HFFc6 (cell line): ENCODE measurements at regions not wholly inside any gene's neighbourhood (a gene's known extent, or its start where the extent isn't known, plus 50 kb on each side); places are given as distances from the start of the nearest gene placed in this dataset.
"Not testable (repeated sequence)": the region's sequence is repeated elsewhere in the genome, so short reads cannot be mapped to it uniquely, and the experiment has no call there.

Source experiments
- DNase-seq: peaks from one replicate; pipeline ENCODE4 v3.0.0-alpha.2; 2018
- H3K27ac Mint-ChIP-seq: 2 replicates; pipeline ENCODE4 v1.8.0; 2020; ENCODE audit warnings: mild to moderate bottlenecking, mixed read lengths
- H3K27me3 Mint-ChIP-seq: 2 replicates; pipeline ENCODE4 v1.8.0; 2021; ENCODE audit warnings: mild to moderate bottlenecking, moderate library complexity, mixed read lengths; ENCODE audit not compliant: insufficient read depth
- H3K36me3 Mint-ChIP-seq: 2 replicates; pipeline ENCODE4 v1.8.0; 2021; ENCODE audit warnings: low read depth, mixed read lengths
- H3K4me1 Mint-ChIP-seq: 2 replicates; pipeline ENCODE4 v1.8.0; 2020; ENCODE audit warnings: low read depth, mixed read lengths
- H3K4me3 Mint-ChIP-seq: 2 replicates; pipeline ENCODE4 v1.8.0; 2020; ENCODE audit warnings: mild to moderate bottlenecking, moderate library complexity, mixed read lengths
- H3K9me3 Mint-ChIP-seq: 2 replicates; pipeline ENCODE4 v1.8.0; 2020; ENCODE audit warnings: mild to moderate bottlenecking, mixed read lengths
- TF ChIP-seq, protein P1 (sequence below): fragments of 200-600 bp; sonication (generic); IDR thresholded peaks from 2 replicates; pipeline ENCODE4 v1.5.0; 2021; ENCODE audit warnings: antibody characterized with exemption, mild to moderate bottlenecking

GRCh38 chr7:138317044-138317596 is 142.9 kb upstream of the TRIM24 start:
- Mint-ChIP-seq H3K27me3 (no peaks in the 10 kb centered on the region; the same call in 1 of the 2 replicates), H3K4me1 (no peaks in the 10 kb centered on the region; the same call in 1 of the 2 replicates), H3K36me3 (no peaks in the 10 kb centered on the region; the same call in 1 of the 2 replicates), H3K4me3 (no peak overlapping the region), H3K27ac (no peak overlapping the region), H3K9me3 (peaks cover 24% of the 10 kb centered on the region)
- TF ChIP-seq, protein P1, sequence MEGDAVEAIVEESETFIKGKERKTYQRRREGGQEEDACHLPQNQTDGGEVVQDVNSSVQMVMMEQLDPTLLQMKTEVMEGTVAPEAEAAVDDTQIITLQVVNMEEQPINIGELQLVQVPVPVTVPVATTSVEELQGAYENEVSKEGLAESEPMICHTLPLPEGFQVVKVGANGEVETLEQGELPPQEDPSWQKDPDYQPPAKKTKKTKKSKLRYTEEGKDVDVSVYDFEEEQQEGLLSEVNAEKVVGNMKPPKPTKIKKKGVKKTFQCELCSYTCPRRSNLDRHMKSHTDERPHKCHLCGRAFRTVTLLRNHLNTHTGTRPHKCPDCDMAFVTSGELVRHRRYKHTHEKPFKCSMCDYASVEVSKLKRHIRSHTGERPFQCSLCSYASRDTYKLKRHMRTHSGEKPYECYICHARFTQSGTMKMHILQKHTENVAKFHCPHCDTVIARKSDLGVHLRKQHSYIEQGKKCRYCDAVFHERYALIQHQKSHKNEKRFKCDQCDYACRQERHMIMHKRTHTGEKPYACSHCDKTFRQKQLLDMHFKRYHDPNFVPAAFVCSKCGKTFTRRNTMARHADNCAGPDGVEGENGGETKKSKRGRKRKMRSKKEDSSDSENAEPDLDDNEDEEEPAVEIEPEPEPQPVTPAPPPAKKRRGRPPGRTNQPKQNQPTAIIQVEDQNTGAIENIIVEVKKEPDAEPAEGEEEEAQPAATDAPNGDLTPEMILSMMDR = no peak
- no peak for DNase-seq

GRCh38 chr7:138324941-138325340 is 135.1 kb upstream of the TRIM24 start:
- H3K4me1 Mint-ChIP-seq = peaks cover 6% of the 10 kb centered on the region; the same call in 1 of the 2 replicates
- no peak overlapping the region for H3K27ac Mint-ChIP-seq
- no peak for DNase-seq
- peaks cover 5% of the 10 kb centered on the region; the same call in 1 of the 2 replicates for H3K36me3 Mint-ChIP-seq
- H3K4me3 Mint-ChIP-seq = no peak overlapping the region
- peaks cover 1% of the 10 kb centered on the region for H3K27me3 Mint-ChIP-seq
- peaks cover 27% of the 10 kb centered on the region for H3K9me3 Mint-ChIP-seq
- TF ChIP-seq, protein P1 = no peak

DNA sequence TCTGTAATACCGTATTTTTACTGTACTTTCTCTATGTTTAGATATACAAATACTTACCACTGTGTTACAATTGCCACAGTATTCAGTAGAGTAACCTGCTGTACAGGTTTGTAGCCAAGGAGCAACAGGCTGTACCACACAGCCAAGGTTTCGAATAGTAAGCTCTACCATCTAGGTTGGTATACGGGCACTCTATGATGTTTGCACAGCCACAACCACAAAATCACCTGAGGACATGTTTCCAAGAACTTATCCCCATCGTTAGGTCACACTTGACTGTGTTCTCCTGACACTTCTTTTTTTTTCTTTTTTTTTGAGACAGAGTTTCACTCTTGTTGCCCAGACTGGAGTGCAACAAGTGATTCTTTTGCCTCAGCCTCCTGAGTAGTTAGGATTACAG is 134.6 kb upstream of the TRIM24 start:
- no peak for DNase-seq
- Mint-ChIP-seq H3K4me1 (peaks cover 11% of the 10 kb centered on the region; the same call in 1 of the 2 replicates), H3K9me3 (peaks cover 32% of the 10 kb centered on the region; the same call in 1 of the 2 replicates), H3K27me3 (peaks cover 1% of the 10 kb centered on the region), H3K4me3 (no peak overlapping the region), H3K36me3 (peaks cover 5% of the 10 kb centered on the region; the same call in 1 of the 2 replicates), H3K27ac (no peak overlapping the region)
- TF ChIP-seq, protein P1 = no peak

- peaks cover 24% of the 10 kb centered on the region; the same call in 1 of the 2 replicates for H3K9me3 Mint-ChIP-seq
- H3K4me3 Mint-ChIP-seq = no peak overlapping the region
- TF ChIP-seq, protein P1 = no peak
- H3K4me1 Mint-ChIP-seq = peaks cover 11% of the 10 kb centered on the region; the same call in 1 of the 2 replicates
- DNase-seq = no peak
- peaks cover 5% of the 10 kb centered on the region; the same call in 1 of the 2 replicates for H3K36me3 Mint-ChIP-seq
- H3K27me3 Mint-ChIP-seq = peaks cover 1% of the 10 kb centered on the region
- no peak overlapping the region for H3K27ac Mint-ChIP-seq
These were observed 131.8 kb upstream of the TRIM24 start for GRCh38 chr7:138328215-138328614.

GRCh38 chr7:138332850-138333249 is 127.2 kb upstream of the TRIM24 start:
- not testable (repeated sequence) for H3K27ac Mint-ChIP-seq, H3K4me3 Mint-ChIP-seq, H3K36me3 Mint-ChIP-seq, H3K27me3 Mint-ChIP-seq, DNase-seq
- Mint-ChIP-seq H3K9me3 (peaks cover 30% of the 10 kb centered on the region), H3K4me1 (peaks cover 11% of the 10 kb centered on the region; the same call in 1 of the 2 replicates)

DNA sequence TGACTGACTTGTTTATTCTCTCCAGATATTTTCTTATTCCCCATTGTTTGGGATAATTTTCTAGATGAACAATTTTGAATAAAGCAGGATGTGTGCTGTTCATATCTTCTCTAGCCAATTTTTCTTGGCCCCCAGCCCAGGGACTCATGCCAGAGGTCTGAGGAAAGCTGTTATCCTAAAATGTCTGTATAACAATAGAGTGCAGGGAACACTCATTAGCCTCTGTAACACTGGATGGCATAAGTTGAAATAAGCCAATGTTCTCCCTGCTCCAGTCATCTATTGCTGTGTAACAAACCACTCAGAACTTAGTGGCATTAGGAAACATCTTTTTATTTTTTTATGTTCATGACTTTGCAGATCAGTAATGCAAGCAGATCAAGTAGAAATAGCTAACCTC is 121.7 kb upstream of the TRIM24 start:
- DNase-seq = no peak
- H3K36me3 Mint-ChIP-seq = peaks cover 9% of the 10 kb centered on the region
- TF ChIP-seq, protein P1 = no peak
- H3K4me3 Mint-ChIP-seq = no peak overlapping the region
- H3K4me1 Mint-ChIP-seq = no peaks in the 10 kb centered on the region
- no peak overlapping the region for H3K27ac Mint-ChIP-seq
- H3K9me3 Mint-ChIP-seq = peaks cover 38% of the 10 kb centered on the region
- no peaks in the 10 kb centered on the region for H3K27me3 Mint-ChIP-seq

DNA sequence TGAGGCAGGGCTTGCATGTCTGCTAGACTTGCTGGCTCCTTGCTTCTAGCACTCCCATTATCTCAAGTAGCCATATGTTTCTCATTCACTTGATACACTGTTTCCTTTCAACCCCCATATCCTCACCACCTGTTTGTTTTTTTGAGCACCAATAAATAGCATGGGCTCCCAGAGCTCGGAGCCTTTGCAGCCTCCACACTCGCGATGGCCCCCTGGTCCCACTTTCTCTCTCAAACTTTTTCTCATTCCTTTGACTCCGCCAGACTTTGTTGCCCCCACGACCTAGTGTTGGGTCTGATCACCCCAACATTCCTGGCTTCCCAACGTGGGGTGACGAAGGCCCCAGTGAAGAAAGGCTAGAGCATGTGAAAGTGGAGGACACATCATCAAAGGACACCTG is 120.8 kb upstream of the TRIM24 start:
- not testable (repeated sequence) for H3K4me1 Mint-ChIP-seq, DNase-seq, H3K27me3 Mint-ChIP-seq, H3K27ac Mint-ChIP-seq, H3K36me3 Mint-ChIP-seq, H3K4me3 Mint-ChIP-seq
- H3K9me3 Mint-ChIP-seq = peaks cover 47% of the 10 kb centered on the region
